ENCODE measurements at regions not wholly inside any gene's neighbourhood (a gene's known extent, or its start where the extent isn't known, plus 50 kb on each side); places are given as distances from the start of the nearest gene placed in this dataset.
"Not testable (repeated sequence)": the region's sequence is repeated elsewhere in the genome, so short reads cannot be mapped to it uniquely, and the experiment has no call there.

- Histone ChIP-seq H3K36me3 (no peaks in the 10 kb centered on the region), H3K4me3 (no peak overlapping the region), H3K9me3 (no peaks in the 10 kb centered on the region), H3K27ac (no peak overlapping the region), H3K27me3 (no peaks in the 10 kb centered on the region), H3K4me1 (no peaks in the 10 kb centered on the region)
- DNase-seq (no peak), ATAC-seq (no peak)
- TF ChIP-seq CTCF (IDR thresholded peaks at IDR 0.05) = no peak
- intact Hi-C loops (cut with DNase I) = no loop called here
- 48% methylated on average over 4 of the region's 4 CpGs for WGBS, 2 donors
Observed at GRCh38 chr9:26637101-26637500, 255.5 kb downstream of the CAAP1 start.

GRCh38 chr9:26613851-26614350, 278.7 kb downstream of the CAAP1 start:
- H3K27me3 ChIP-seq; H3K4me1 ChIP-seq; H3K9me3 ChIP-seq; H3K36me3 ChIP-seq; ATAC-seq; intact Hi-C loops (cut with DNase I); H3K4me3 ChIP-seq; H3K27ac ChIP-seq; DNase-seq: not testable (repeated sequence)
- 38 to 48% methylated on average over 11 of the region's 12 CpGs for WGBS, 2 donors
- peak in 4 of 9 donors; percentile 18 to 42 (median 24) for TF ChIP-seq CTCF (IDR thresholded peaks at IDR 0.05)

GRCh38 chr9:26612211-26612610, 280.4 kb downstream of the CAAP1 start:
- intact Hi-C loops (cut with DNase I) = no loop called here
- no peaks in the 10 kb centered on the region for H3K9me3 ChIP-seq
- H3K36me3 ChIP-seq = no peaks in the 10 kb centered on the region
- H3K27ac ChIP-seq = no peak overlapping the region
- 49 to 52% methylated on average over 3 of the region's 3 CpGs for WGBS, 2 donors
- no peak for ATAC-seq
- DNase-seq = no peak
- TF ChIP-seq CTCF (IDR thresholded peaks at IDR 0.05) = no peak
- H3K27me3 ChIP-seq = peaks cover 0 to 3% (median 0%) of the 10 kb centered on the region in 7 donors
- H3K4me3 ChIP-seq = no peak overlapping the region
- no peaks in the 10 kb centered on the region for H3K4me1 ChIP-seq

GRCh38 chr9:26606756-26607155, 285.8 kb downstream of the CAAP1 start:
- Histone ChIP-seq H3K27ac (no peak overlapping the region), H3K36me3 (no peaks in the 10 kb centered on the region), H3K9me3 (no peaks in the 10 kb centered on the region), H3K27me3 (no peaks in the 10 kb centered on the region), H3K4me1 (no peaks in the 10 kb centered on the region), H3K4me3 (no peak overlapping the region)
- WGBS, 2 donors = 83 to 89% methylated on average over 1 of the region's 1 CpG
- TF ChIP-seq CTCF (IDR thresholded peaks at IDR 0.05) = no peak
- ATAC-seq = no peak
- intact Hi-C loops (cut with DNase I) = no loop called here
- no peak for DNase-seq
